SK-N-SH treated with all-trans-retinoic acid at 6 μM for 48 hours (cell line): ENCODE measurements at regions not wholly inside any gene's neighbourhood (a gene's known extent, or its start where the extent isn't known, plus 50 kb on each side); places are given as distances from the start of the nearest gene placed in this dataset.
"Not testable (repeated sequence)": the region's sequence is repeated elsewhere in the genome, so short reads cannot be mapped to it uniquely, and the experiment has no call there.

Source experiments
- ATAC-seq: fragments of 200-7000 bp; cut with Tn5 transposase; 3 replicates; pipeline ENCODE4 v1.9.1; 2020; ENCODE audit warnings: mild to moderate bottlenecking, moderate library complexity
- BACH2 ChIP-seq: fragments of 250-450 bp; sonication (Bioruptor Pico); IDR thresholded peaks from 2 replicates; pipeline ENCODE4 v1.9.0; 2021; ENCODE audit warnings: mild to moderate bottlenecking, borderline replicate concordance
- CSDC2 ChIP-seq: fragments of 250-450 bp; sonication (Bioruptor Pico); IDR thresholded peaks from 2 replicates; pipeline ENCODE4 v1.5.0; 2020; ENCODE audit warnings: mild to moderate bottlenecking, moderate library complexity
- PPARA ChIP-seq: fragments of 250-450 bp; sonication (Bioruptor Pico); IDR thresholded peaks from 2 replicates; pipeline ENCODE4 v1.5.0; 2020; ENCODE audit warnings: mild to moderate bottlenecking, borderline replicate concordance
- SNAI2 ChIP-seq: fragments of 250-450 bp; sonication (Bioruptor Pico); IDR thresholded peaks from 2 replicates; pipeline ENCODE4 v1.5.0; 2020; ENCODE audit warnings: mild to moderate bottlenecking, moderate library complexity
- TCF4 ChIP-seq: fragments of 250-450 bp; sonication (Bioruptor Pico); IDR thresholded peaks from 2 replicates; pipeline ENCODE4 v1.8.0; 2021; ENCODE audit warnings: mild to moderate bottlenecking, moderate library complexity, borderline replicate concordance
- TOX ChIP-seq: fragments of 250-450 bp; sonication (Bioruptor Pico); IDR thresholded peaks from 2 replicates; pipeline ENCODE4 v1.8.0; 2021; ENCODE audit warnings: mild to moderate bottlenecking, moderate library complexity, borderline replicate concordance
- ZFP3 ChIP-seq: fragments of 250-450 bp; sonication (Bioruptor Pico); IDR thresholded peaks from 2 replicates; pipeline ENCODE4 v1.5.0; 2020; ENCODE audit warnings: mild to moderate bottlenecking, moderate library complexity
- ZNF70 ChIP-seq: fragments of 450-650 bp; formaldehyde crosslinking; IDR thresholded peaks from 2 replicates; pipeline ENCODE4 v1.5.0; 2020; ENCODE audit warnings: mild to moderate bottlenecking, moderate library complexity
- ZNF8 ChIP-seq: fragments of 450-650 bp; formaldehyde crosslinking; IDR thresholded peaks from 2 replicates; pipeline ENCODE4 v1.5.0; 2020; ENCODE audit warnings: mild to moderate bottlenecking, moderate library complexity
- TF ChIP-seq, protein P1 (sequence below): fragments of 250-450 bp; sonication (Bioruptor Pico); IDR thresholded peaks from 2 replicates; pipeline ENCODE4 v1.5.0; 2020; ENCODE audit warnings: mild to moderate bottlenecking, moderate library complexity
- TF ChIP-seq, protein P2 (sequence below): fragments of 250-450 bp; sonication (Bioruptor Pico); IDR thresholded peaks from 2 replicates; pipeline ENCODE4 v1.8.0; 2021; ENCODE audit warnings: low read depth, mild to moderate bottlenecking, moderate library complexity, borderline replicate concordance
- TF ChIP-seq, protein P3 (sequence below): fragments of 250-450 bp; sonication (Bioruptor Pico); IDR thresholded peaks from 2 replicates; pipeline ENCODE4 v1.5.1; 2021; ENCODE audit warnings: mild to moderate bottlenecking, moderate library complexity
- TF ChIP-seq, protein P4 (sequence below): fragments of 250-450 bp; sonication (Bioruptor Pico); IDR thresholded peaks from 2 replicates; pipeline ENCODE4 v1.5.1; 2020; ENCODE audit warnings: low read depth, mild to moderate bottlenecking, moderate library complexity

DNA sequence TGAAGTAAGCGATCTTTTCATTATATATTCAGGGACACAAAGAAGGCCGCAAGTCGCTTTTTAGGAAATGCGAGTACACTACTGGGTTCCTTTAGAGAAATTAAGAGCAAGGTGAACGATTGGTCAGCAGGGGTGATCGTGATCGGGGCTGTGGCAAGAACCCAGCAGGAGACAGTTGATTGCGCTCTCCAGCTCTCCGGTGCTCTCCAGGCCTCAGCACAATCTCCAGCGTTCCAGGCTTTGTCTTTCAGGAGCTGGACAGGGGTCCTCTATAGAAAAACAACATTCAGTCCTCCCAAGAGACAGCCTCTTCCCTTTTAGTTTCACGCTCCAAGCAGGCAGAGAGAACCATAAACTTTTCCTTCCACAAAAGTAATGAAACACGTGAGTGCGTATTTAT lies 170.5 kb upstream of the KLF6 start (continued):
- TF ChIP-seq TOX (CRISPR knock-in tag) (no peak), ZFP3 (CRISPR knock-in tag) (no peak), TCF4 (CRISPR knock-in tag) (no peak)
- TF ChIP-seq, protein P1, sequence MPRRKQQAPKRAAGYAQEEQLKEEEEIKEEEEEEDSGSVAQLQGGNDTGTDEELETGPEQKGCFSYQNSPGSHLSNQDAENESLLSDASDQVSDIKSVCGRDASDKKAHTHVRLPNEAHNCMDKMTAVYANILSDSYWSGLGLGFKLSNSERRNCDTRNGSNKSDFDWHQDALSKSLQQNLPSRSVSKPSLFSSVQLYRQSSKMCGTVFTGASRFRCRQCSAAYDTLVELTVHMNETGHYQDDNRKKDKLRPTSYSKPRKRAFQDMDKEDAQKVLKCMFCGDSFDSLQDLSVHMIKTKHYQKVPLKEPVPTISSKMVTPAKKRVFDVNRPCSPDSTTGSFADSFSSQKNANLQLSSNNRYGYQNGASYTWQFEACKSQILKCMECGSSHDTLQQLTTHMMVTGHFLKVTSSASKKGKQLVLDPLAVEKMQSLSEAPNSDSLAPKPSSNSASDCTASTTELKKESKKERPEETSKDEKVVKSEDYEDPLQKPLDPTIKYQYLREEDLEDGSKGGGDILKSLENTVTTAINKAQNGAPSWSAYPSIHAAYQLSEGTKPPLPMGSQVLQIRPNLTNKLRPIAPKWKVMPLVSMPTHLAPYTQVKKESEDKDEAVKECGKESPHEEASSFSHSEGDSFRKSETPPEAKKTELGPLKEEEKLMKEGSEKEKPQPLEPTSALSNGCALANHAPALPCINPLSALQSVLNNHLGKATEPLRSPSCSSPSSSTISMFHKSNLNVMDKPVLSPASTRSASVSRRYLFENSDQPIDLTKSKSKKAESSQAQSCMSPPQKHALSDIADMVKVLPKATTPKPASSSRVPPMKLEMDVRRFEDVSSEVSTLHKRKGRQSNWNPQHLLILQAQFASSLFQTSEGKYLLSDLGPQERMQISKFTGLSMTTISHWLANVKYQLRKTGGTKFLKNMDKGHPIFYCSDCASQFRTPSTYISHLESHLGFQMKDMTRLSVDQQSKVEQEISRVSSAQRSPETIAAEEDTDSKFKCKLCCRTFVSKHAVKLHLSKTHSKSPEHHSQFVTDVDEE (CRISPR knock-in tag) = no peak

DNA sequence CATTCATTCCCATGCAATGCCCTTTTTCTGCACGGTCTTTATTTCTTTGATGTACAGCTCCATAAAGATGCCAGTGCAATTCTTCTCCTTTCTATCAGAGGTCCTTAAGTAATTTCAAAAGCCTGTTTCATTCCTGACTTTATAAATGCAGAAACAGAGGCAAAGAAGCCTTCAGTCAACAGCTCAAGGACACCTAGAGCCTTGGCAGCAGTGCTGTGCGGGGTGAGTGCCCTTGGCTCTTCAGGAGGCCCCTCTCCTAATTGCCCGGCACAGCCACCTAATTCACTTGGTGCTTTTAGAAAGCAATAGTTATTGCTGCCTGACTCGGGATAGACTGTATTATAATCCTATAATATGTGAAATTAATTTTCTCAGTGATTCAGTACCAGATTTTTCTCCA lies 169.6 kb upstream of the KLF6 start:
- ATAC-seq = no peak
- TF ChIP-seq, protein P2, sequence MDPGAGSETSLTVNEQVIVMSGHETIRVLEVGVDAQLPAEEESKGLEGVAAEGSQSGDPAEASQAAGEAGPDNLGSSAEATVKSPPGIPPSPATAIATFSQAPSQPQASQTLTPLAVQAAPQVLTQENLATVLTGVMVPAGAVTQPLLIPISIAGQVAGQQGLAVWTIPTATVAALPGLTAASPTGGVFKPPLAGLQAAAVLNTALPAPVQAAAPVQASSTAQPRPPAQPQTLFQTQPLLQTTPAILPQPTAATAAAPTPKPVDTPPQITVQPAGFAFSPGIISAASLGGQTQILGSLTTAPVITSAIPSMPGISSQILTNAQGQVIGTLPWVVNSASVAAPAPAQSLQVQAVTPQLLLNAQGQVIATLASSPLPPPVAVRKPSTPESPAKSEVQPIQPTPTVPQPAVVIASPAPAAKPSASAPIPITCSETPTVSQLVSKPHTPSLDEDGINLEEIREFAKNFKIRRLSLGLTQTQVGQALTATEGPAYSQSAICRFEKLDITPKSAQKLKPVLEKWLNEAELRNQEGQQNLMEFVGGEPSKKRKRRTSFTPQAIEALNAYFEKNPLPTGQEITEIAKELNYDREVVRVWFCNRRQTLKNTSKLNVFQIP (CRISPR knock-in tag) = no peak
- TF ChIP-seq, protein P3, sequence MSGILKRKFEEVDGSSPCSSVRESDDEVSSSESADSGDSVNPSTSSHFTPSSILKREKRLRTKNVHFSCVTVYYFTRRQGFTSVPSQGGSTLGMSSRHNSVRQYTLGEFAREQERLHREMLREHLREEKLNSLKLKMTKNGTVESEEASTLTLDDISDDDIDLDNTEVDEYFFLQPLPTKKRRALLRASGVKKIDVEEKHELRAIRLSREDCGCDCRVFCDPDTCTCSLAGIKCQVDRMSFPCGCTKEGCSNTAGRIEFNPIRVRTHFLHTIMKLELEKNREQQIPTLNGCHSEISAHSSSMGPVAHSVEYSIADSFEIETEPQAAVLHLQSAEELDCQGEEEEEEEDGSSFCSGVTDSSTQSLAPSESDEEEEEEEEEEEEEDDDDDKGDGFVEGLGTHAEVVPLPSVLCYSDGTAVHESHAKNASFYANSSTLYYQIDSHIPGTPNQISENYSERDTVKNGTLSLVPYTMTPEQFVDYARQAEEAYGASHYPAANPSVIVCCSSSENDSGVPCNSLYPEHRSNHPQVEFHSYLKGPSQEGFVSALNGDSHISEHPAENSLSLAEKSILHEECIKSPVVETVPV = no peak
- TF ChIP-seq ZNF8 (CRISPR knock-in tag) = no peak

DNA sequence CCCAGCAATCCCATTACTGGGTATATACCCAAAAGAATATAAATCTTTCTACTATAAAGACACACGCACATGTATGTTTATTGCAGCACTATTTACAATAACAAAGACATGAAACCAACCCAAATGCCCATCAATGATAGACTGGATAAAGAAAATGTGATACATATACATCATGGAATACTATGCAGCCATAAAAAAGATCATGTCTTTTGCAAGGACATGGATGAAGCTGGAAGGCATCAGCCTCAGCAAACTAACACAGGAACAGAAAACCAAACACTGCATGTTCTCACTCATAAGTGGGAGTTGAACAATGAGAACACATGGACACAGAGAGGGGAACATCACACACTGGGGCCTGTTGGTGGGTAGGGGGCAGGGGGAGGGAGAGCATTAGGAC lies 169.0 kb upstream of the KLF6 start:
- not testable (repeated sequence) for ATAC-seq

DNA sequence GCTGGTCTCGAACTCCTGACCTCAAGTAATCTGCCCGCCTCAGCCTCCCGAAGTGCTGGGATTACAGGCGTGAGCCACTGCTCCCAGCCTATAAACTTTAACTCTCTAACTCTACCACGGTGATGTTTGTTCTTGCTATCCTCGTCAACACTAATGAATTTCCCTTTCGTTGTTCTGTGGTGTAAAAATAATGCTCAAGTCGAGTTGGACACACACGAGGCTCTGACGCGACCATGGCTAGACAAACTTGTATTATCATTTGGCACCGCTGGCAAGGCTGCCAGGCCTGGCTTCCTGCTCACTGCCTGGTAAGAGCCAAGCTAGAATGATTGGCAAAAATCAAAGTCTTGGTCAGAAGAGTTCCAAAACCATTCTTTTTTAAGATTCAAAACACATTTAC lies 167.0 kb upstream of the KLF6 start:
- TF ChIP-seq, protein P2 (CRISPR knock-in tag) = no peak
- no peak for TF ChIP-seq TOX (CRISPR knock-in tag)
- TF ChIP-seq, protein P4, sequence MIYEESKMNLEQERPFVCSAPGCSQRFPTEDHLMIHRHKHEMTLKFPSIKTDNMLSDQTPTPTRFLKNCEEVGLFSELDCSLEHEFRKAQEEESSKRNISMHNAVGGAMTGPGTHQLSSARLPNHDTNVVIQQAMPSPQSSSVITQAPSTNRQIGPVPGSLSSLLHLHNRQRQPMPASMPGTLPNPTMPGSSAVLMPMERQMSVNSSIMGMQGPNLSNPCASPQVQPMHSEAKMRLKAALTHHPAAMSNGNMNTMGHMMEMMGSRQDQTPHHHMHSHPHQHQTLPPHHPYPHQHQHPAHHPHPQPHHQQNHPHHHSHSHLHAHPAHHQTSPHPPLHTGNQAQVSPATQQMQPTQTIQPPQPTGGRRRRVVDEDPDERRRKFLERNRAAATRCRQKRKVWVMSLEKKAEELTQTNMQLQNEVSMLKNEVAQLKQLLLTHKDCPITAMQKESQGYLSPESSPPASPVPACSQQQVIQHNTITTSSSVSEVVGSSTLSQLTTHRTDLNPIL (CRISPR knock-in tag) = no peak
- no peak for TF ChIP-seq CSDC2
- TF ChIP-seq ZNF70 = no peak
- TF ChIP-seq, protein P1 (CRISPR knock-in tag) = no peak
- no peak for TF ChIP-seq SNAI2 (CRISPR knock-in tag)
- TF ChIP-seq PPARA (CRISPR knock-in tag) = no peak
- TF ChIP-seq BACH2 (CRISPR knock-in tag) = no peak
- no peak for TF ChIP-seq ZNF8 (CRISPR knock-in tag)
- no peak for ATAC-seq
